ENCODE measurements at regions not wholly inside any gene's neighbourhood (a gene's known extent, or its start where the extent isn't known, plus 50 kb on each side); places are given as distances from the start of the nearest gene placed in this dataset.
A peak's percentile ranks its signal among the peaks of the same experiment; 100 is the strongest.
"Not testable (repeated sequence)": the region's sequence is repeated elsewhere in the genome, so short reads cannot be mapped to it uniquely, and the experiment has no call there.

DNA sequence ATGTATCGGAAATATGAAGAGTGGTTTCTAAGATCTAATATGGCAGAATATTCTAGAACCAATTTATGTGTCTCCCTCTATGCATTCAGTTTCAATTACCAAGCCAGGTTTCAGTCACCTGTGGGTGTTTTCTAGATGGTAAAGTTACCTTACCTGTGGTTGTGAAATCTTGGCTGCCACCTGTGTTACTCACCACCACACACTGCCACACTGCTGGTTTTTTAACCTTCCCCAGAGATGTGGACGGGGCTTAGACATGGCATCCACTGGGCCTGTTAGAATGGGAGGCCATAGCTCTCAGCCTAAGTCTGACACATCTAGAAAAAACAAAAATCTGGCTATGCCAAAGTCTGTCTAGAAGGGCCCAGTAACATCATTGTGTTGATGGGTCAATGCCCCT lies 896.5 kb upstream of the PABPC4L start:
- FAIRE-seq (no peak), DNase-seq (ENCODE audit: low spot score) (no peak)

DNA sequence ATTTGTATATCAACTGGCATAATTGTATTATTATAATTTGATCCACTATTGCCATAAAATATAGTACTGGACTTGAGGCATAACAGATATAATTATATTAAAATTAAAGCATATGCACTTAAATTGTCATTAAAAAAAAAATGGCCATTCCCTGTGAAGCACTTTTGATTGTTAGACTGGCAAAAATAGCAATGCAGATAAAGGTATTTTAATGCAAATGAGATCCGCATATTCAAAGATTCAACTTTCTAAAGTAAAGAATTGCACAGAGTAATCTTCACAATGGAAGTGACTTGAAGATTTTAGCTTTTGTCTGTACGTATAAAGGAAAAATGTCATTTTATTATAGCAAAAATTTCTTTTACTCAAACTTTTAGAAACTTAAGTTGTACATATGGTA lies 871.8 kb upstream of the PABPC4L start:
- FAIRE-seq = no peak
- no peak for DNase-seq (ENCODE audit: low spot score)

DNA sequence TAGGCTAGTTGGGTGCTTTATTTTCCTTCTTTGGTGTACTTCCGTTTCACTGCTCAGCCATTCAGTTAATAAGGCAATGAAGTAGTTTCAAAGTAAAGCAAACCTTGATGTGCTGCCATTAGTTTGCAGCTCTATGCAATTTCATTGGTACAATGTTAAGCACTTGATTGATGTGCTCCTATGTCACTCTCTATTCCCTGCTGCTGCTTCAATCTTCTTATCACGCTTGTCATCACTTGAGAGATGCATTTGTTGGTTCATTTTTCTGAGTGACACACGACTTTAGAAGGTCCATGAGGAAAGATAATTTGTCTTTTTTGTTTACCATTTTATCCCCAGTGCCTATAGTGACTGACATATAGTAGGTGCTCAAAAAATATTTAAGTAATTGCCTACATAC lies 871.0 kb upstream of the PABPC4L start:
- no peak for DNase-seq (ENCODE audit: low spot score)
- FAIRE-seq = no peak

DNA sequence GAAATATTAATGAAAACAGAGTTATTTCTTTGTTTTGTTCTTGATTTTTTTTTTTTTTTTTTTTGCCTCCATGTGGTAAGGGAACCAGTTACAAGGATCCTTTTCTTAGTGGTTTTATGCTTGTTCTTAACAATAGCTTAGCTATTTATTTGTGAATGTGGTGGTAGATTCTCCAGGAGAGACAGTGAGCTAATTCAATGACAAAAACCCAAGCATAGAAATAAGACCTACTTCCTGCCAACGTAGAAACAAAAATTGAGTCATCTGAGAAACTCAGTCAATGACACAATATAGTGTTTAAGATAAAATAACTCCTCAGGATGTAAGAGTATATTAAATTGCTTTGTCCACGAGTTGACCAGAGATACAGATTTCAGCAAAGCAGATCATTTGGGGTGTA lies 863.8 kb upstream of the PABPC4L start:
- FAIRE-seq = no peak
- peak; percentile 10 for DNase-seq (ENCODE audit: low spot score)

DNA sequence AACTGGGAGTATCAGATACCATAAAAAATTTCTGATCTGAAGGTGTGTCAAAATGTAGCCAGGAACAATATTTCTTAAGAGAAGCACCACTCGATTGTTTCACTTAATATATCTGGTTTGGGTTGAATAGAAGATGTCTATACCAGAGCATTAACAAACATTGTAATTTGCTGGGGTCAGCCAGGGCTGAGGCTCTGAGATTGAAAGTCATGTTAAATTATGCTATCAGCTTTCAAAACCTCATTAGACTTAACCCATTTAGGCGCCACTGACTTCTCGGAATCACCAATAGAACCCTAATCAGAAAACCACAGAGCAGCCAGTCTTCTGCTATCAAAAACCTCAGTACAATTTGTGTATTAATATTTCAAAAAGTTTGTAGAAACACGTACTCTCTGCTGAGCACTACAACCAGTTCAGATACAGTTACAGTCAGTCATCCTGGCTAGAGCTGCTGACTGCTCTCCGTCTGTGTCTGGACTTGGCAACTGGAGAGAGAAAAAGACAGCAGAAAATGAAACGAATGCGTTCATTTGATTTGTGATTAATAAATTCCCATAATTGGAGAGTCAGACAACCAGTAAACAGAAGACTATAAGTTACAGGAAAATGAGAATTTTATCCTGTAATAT lies 848.6 kb upstream of the PABPC4L start:
- DNase-seq (ENCODE audit: low spot score) (no peak), FAIRE-seq (no peak)

DNA sequence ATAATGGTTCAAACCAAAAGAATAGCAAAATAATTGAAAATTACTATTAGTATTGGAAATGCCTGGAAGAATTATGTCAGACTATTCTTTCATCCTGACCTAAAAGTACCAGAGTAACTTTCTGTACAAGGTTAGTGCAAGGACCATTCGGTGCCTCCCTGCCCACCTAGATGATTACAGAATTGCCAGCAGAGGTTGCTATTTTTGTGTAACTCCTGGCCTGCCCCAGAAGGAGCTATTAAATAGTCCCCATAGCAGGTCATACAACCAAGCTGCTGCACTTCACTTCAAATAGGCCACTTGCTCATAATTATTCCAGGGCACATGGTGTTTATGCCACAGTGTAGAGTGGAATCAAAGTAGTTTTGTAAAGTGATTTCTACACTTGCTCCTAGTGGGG lies 831.1 kb upstream of the PABPC4L start:
- no peak for FAIRE-seq
- no peak for DNase-seq (ENCODE audit: low spot score)

DNA sequence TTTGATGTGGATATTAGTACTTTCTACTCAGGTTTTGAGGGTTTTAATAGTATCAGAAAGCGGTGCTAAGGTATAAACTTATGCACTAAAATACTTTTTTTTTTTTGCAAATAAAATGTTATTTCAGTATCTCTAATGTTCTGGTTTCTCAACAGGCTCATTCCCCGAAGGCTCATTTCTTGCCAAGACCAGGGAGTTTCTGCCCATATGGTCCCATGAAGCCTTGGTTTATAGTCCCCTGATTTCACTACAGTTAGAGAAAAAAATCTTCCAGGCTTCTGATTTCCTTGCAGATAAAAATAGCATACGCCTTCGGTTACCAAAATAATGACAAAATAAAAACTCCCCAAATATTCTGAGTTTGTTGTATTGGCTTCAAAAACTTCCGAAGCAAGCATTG lies 814.2 kb upstream of the PABPC4L start:
- DNase-seq (ENCODE audit: low spot score) (no peak), FAIRE-seq (no peak)

DNA sequence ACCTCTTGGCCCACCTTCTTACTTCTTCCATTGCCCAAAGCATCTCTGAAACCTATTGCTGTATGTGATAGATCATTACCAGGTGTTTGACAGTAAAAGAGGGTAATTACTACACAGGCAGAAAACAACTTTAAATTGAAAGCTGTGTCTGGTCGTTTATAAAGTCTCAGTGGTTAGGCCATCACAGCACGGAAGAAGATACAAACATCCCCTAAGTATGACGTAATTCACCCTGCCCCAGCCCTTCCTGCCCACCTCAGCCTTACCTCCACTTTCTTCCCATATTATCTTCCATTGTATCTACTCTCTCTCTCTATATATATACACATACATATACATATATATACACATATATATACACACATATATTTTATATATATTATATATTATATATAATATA lies 805.8 kb upstream of the PABPC4L start:
- FAIRE-seq (no peak), DNase-seq (ENCODE audit: low spot score) (no peak)

DNA sequence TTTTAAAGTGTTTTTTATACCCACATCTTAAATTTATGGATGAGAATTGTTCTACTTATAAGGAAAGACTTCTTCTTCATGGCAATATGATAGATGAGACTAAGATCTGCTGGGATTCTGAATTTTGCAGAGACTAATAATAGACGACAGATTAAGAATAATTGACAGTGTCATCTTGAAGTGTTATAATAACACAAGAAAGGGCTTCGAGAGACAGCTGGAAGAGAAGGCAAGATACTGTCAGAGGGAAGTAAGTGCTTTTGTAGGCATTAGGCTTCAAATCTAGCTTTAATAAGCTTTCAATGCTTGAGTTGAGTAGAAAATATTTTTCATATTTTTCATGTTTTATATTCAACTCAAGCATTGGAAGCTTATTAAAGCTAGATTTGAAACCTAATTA lies 797.6 kb upstream of the PABPC4L start:
- FAIRE-seq = no peak
- DNase-seq (ENCODE audit: low spot score) = no peak

DNA sequence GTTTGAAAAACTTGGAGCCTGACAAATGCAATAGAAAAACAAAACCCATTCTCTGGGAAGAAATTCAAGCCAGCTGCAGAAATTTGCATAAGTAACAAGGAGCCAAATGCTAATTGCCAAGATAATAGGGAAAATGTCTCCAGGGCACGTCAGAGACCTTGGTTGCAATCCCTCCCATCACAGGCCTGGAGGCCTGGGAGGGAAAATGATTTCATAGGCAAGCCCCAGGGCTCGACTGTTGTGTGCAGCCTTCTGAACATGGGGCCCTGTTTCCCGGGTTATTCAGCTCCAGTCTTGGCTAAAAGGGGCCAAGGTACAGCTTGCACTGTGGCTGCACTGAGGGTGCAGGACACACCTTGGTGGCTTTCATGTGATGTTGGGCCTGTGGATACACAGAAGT lies 760.4 kb upstream of the PABPC4L start:
- DNase-seq (ENCODE audit: low spot score) (no peak), FAIRE-seq (no peak)

DNA sequence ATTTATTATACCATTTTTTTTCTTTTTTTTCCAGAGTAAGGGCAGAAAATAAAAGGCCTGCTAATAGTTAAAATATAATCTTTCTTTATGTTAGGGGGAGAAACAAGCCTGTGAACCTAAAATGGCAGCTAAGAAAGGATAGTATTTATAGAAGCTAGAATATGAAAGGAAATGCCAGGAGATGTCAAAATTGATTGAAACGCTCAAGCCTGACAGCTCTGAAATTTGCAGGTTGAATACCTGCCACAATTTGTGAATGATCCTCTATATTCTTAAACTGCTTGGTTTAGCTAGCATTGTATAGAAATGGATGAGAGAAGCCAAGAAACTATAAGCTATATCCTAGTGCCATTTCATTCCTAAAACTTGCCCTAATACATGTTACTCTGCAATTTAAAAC lies 757.3 kb upstream of the PABPC4L start:
- FAIRE-seq (no peak), DNase-seq (ENCODE audit: low spot score) (no peak)

DNA sequence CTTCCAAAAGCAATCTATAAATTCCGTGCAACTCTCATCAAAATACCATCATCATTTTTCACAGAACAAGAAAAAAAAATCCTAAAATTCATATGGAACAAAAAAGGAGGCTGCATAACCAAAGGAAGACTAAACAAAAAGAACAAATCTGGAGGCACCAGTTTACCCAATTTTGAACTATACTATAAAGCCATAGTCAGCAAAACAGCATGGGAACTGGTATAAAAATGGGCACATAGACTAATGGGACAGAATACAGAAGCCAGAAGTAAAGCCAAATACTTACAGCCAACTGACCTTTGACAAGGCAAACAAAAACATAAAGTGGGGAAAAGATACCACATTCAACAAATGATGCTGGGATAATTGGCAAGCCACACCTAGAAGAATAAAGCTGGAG lies 753.5 kb upstream of the PABPC4L start:
- FAIRE-seq = no peak

DNA sequence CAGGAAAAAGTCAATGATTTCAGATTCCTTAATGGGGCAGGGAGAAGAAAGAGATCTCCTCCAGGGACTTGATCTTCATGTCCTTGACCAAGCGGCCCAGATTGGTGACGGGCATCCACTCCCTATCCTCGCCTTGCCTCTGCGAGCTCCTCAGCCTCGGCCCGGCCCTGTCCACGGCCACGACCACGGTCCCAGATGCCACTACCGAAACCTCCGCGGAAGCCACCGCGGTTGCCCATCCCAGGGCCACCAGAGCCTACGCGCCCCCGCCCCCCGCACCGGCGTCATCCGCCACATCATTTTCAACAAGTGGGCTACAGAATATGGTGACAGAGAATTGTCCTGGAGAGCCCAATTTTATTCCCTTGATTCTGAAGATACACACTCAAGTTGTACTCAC lies 751.2 kb upstream of the PABPC4L start:
- DNase-seq (ENCODE audit: low spot score) (no peak), FAIRE-seq (no peak)

More for the DNA sequence above, 753.5 kb upstream of the PABPC4L start:
- DNase-seq (ENCODE audit: low spot score) = no peak

DNA sequence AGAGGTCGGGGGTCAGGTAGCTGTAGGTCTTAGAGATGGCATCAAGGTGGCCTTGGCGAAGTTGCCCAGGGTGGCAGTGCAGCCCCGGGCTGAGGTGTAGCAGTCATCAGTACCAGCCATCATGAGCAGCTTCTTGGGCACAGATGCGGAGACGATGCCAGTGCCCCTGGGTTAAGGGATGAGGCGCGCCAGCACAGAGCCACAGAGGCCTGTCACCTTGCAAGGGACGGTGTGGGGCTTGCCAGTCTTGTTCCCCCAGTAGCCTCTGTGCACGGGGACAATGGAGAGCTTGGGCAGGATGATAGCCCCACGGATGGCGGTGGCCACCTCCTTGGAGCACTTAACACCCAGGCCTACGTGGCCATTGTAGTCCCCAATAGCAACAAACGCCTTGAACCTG lies 750.7 kb upstream of the PABPC4L start:
- FAIRE-seq = no peak

DNA sequence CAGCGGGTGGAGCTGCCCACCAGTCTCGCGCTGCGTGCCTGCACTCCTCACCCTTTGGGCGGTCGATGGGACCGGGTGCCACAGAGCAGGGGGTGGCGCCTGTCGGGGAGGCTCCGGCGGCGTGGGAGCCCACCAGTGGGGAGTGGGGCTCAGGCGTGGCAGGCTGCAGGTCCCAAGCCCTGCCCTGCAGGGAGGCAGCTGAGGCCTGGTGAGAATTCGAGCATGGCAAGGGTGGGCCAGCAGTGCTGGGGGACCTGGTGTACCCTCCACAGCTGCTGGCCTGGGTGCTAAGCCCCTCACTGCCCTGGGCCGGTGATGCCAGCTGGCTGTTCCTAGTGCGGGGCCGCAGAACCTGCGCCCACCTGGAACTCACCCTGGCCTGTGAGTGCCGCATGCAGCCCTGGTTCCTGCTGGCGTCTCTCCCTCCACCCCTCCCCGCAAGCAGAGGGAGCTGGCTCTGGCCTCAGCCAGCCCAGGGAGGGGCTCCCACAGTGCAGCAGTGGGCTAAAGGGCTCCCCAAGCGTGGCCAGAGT lies 746.6 kb upstream of the PABPC4L start:
- no peak for FAIRE-seq

More for the DNA sequence above, 750.7 kb upstream of the PABPC4L start:
- no peak for DNase-seq (ENCODE audit: low spot score)

DNA sequence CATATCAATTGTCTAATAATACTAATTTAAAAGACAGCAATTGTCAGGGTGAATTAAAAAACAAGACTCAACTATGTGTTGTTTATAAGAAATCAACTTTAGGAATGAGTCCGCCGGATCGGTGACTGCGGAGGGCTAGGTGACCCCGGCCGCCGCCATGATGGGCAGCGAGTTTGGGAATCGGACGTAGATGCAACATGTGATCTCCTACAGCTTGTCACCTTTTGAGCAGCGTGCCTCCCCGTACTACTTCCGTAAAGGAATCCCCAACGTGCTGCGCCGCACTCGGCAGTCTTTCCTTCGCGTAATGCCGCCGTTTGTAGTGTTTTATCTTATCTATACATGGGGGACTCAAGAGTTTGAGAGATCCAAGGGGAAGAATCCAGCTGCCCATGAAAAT lies 742.5 kb upstream of the PABPC4L start:
- DNase-seq (ENCODE audit: low spot score) = no peak
- no peak for FAIRE-seq

More for the DNA sequence above, 746.6 kb upstream of the PABPC4L start:
- DNase-seq (ENCODE audit: low spot score) = no peak

DNA sequence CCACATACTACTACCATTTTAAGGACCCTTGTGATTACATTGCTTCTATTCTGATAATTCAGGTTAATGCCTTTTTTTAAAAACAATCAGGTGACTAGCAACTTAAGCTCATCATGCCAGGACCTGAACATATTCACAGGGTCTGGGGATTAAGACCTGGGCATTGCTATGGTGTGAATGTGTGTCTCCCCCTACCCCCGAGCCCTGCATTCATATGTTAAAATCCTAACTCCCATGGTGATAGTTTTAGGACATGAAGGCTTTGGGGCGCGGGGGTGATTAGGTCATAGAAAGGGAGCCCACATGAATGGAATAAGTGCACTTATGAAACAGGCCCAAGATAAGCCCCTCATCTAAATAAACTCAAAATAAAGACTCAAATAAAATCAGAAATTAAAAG lies 734.4 kb upstream of the PABPC4L start:
- no peak for DNase-seq (ENCODE audit: low spot score)
- FAIRE-seq = no peak

DNA sequence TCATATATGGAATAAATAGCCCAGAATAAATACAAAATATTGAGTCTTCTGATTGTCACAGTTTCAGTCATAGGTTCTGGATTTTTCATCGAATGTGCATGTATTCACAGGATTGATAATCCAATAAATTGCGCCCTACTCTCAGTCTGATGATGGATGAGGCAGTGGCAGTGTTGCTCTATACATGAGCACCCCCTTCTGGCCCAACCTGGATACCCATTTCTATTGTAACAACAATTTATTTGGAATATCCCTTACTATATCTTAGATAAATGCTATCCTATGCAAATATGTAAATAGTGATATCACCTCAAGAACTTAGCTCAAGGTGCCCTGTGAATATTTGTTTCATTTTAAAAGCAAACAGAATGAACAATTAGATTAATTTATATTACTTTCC lies 733.7 kb upstream of the PABPC4L start:
- DNase-seq (ENCODE audit: low spot score) (no peak), FAIRE-seq (no peak)

DNA sequence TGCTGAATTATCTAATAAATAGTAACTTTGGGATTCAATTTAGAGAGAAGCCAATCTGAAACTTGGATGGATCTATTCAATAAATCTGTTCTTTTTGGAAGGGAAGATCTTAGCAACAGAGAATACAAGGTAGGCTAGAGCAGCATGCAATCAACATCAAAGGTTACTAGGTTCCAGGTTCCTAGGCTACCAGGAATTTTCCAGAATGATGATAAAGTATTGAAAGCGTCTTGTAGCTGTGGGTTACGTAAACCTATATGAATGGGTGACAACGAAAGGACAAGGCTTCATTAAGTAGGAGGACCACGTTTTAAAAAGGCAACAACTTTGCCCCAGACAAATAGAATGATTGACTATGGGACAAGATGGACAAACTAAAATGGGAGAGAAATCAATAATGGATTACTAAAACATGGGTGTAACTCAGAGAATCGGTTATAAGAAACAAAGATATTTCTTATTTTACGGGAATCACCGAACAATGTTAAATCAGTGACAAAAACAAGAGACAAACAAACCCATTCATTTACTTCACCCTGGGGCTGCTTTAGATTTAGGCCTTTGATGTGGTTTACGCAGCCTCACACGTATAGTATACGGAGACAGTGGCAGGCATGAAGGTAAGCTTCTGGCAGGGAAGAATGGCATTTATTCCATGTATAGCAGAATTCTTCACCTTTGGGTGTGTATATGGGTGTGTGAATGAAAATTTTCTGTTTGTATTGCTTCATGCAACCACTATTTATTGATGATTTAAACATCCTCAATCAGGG lies 732.6 kb upstream of the PABPC4L start:
- DNase-seq (ENCODE audit: low spot score) (no peak), FAIRE-seq (no peak)

DNA sequence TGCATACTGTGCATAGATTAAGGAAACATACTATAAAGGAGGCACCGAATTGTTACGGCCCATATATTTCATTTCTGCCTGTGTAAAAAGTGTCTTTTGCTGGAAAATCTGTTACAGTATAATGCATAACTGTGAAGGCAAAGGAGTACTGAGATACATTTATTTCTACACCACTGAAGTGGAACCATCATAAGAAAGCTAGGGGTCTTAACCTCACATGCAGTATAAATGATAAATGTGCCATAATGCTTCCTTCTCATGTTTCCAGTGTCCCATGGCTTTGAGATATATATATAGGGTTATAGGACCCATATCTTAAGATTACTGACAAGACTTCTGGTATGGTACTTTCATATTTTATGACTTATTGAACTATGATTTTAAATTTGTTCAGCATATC lies 713.8 kb upstream of the PABPC4L start:
- no peak for FAIRE-seq
- DNase-seq (ENCODE audit: low spot score) = no peak

DNA sequence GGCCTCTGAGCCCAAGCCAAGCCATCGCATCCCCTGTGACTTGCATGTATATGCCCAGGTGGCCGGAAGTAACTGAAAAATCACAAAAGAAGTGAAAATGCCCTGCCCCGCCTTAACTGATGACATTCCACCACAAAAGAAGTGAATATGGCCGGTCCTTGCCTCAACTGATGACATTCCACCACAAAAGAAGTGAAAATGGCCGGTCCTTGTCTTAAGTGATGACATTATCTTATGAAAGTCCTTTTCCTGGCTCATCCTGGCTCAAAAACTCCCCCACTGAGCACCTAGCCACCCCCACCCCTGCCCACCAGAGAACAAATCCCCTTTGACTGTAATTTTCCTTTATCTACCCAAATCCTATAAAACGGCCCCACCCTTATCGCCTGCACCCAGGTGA lies 712.7 kb upstream of the PABPC4L start:
- DNase-seq (ENCODE audit: low spot score); FAIRE-seq: not testable (repeated sequence)

DNA sequence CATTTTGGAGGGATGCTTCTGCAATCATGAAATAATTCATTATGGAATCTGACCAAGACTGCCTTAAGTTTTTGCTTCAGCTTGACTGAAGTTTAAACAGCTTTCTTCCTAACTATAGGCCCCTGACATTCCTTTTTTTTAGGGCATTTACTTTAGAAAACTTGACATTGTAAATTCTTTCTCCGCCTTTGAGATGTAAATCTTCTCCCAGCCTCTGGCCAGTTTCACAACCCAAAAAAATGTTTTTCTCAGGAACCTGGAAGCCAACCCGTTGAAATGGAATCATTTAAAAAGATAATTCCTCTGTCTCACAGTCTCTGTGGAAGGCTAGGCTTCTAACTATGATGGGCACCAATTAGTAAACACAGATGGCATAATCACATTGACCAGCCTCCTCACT lies 710.4 kb upstream of the PABPC4L start:
- FAIRE-seq (no peak), DNase-seq (ENCODE audit: low spot score) (no peak)

DNA sequence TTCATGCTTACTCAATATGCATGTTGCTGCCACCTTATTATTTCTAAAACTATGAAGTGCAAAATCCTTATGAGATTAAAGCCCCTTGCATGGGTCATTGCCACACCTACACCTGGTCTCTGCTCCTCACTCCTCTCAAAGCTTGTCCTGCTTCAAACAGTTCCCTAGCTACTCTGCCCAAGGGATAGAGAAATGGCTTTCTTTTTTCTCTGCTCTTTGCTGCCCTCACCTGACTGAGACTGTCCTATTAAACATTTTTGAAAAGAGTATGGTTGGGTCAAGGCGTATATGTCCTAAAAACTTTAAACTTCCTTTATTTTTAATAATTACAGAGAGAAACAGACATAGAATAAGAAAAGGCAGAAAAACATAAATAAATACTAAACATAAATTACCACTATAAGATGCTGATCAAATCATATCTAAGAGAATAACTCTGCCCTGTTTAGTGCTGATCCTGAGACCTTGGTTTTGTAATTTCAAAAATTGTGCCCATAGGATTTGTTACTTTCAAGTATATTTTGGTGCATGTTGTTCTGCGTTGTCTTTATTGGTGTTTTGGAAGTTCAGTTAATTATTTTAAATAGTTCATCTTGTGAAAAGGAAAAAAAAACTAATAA lies 704.9 kb upstream of the PABPC4L start:
- DNase-seq (ENCODE audit: low spot score) (no peak), FAIRE-seq (no peak)
